Coronary artery (tissue), 2 donors: ENCODE measurements at regions not wholly inside any gene's neighbourhood (a gene's known extent, or its start where the extent isn't known, plus 50 kb on each side); places are given as distances from the start of the nearest gene placed in this dataset.
A peak's percentile ranks its signal among the peaks of the same experiment; 100 is the strongest.
"Not testable (repeated sequence)": the region's sequence is repeated elsewhere in the genome, so short reads cannot be mapped to it uniquely, and the experiment has no call there.

ENCODE experiments used
- DNase-seq: peaks from one replicate; pipeline ENCODE4 v3.0.0-alpha.2; 2017; ENCODE audit warnings: low spot score
- H3K27ac ChIP-seq, 2 donors: fragments of 200-600 bp; sonication (generic); one replicate each; pipeline ENCODE4 v1.5.1; 2016 to 2019
- H3K4me3 ChIP-seq: fragments of 200-600 bp; sonication (generic); 2 replicates; pipeline ENCODE4 v1.5.1; 2016; ENCODE audit warnings: mild to moderate bottlenecking, moderate library complexity
- CTCF ChIP-seq: fragments of 200-600 bp; sonication (generic); IDR thresholded peaks from one replicate; pipeline ENCODE4 v1.5.1; 2019; ENCODE audit warnings: antibody characterized with exemption

GRCh38 chr14:34085695-34086094 is 134.8 kb upstream of the EGLN3 start:
- no peak overlapping the region for H3K27ac ChIP-seq
- no peak for TF ChIP-seq CTCF
- DNase-seq, result no peak
- no peak overlapping the region for H3K4me3 ChIP-seq

- Histone ChIP-seq H3K4me3 (no peak overlapping the region), H3K27ac (peak overlapping the region; percentile 28 to 39)
- no peak for DNase-seq
- no peak for TF ChIP-seq CTCF
Observed at GRCh38 chr14:34081576-34082136, 130.8 kb upstream of the EGLN3 start.

- Histone ChIP-seq H3K4me3 (no peak overlapping the region), H3K27ac (peak overlapping the region; percentile 28 to 39)
- peak; percentile 33 for DNase-seq
- no peak for TF ChIP-seq CTCF
Observed at GRCh38 chr14:34081101-34081575, 130.3 kb upstream of the EGLN3 start.

- not testable (repeated sequence) for DNase-seq, H3K27ac ChIP-seq, H3K4me3 ChIP-seq
Observed at GRCh38 chr14:34079643-34080042, 128.8 kb upstream of the EGLN3 start.

- TF ChIP-seq CTCF, result no peak
- peak; percentile 40 for DNase-seq
- H3K4me3 ChIP-seq, result no peak overlapping the region
Observed at GRCh38 chr14:34078117-34078743, 127.4 kb upstream of the EGLN3 start.

GRCh38 chr14:34075826-34076225 is 125.0 kb upstream of the EGLN3 start:
- TF ChIP-seq CTCF, result no peak
- H3K4me3 ChIP-seq, result no peak overlapping the region
- no peak overlapping the region for H3K27ac ChIP-seq
- DNase-seq, result no peak

More at GRCh38 chr14:34078117-34078743, 127.4 kb upstream of the EGLN3 start:
- H3K27ac ChIP-seq, result no peak overlapping the region

GRCh38 chr14:34075042-34075744 is 124.3 kb upstream of the EGLN3 start:
- no peak for TF ChIP-seq CTCF
- Histone ChIP-seq H3K4me3 (no peak overlapping the region), H3K27ac (no peak overlapping the region)
- no peak for DNase-seq
